ENCODE measurements at regions not wholly inside any gene's neighbourhood (a gene's known extent, or its start where the extent isn't known, plus 50 kb on each side); places are given as distances from the start of the nearest gene placed in this dataset.

GRCh38 chr3:106010829-106011228 is 142.0 kb upstream of the CBLB start:
- TF ChIP-seq CTCF (IDR thresholded peaks at IDR 0.05; ENCODE audit: low read depth, low read length, missing control alignments): no peak
- H3K4me3 ChIP-seq (replicated peaks; ENCODE audit: low read depth, low read length): no peak overlapping the region
- DNase-seq (ENCODE audit: extremely low read depth, low read depth): no peak

GRCh38 chr3:106013971-106014370 is 145.2 kb upstream of the CBLB start:
- no peak overlapping the region for H3K4me3 ChIP-seq (replicated peaks; ENCODE audit: low read depth, low read length)
- no peak for TF ChIP-seq CTCF (IDR thresholded peaks at IDR 0.05; ENCODE audit: low read depth, low read length, missing control alignments)
- peak; percentile 58 for DNase-seq (ENCODE audit: extremely low read depth, low read depth)

- no peak for TF ChIP-seq CTCF (IDR thresholded peaks at IDR 0.05; ENCODE audit: low read depth, low read length, missing control alignments)
- H3K4me3 ChIP-seq (replicated peaks; ENCODE audit: low read depth, low read length): no peak overlapping the region
- no peak for DNase-seq (ENCODE audit: extremely low read depth, low read depth)
Measured at GRCh38 chr3:106014518-106014917, 145.7 kb upstream of the CBLB start.

- no peak for TF ChIP-seq CTCF (IDR thresholded peaks at IDR 0.05; ENCODE audit: low read depth, low read length, missing control alignments)
- no peak overlapping the region for H3K4me3 ChIP-seq (replicated peaks; ENCODE audit: low read depth, low read length)
- DNase-seq (ENCODE audit: extremely low read depth, low read depth): no peak
Measured at GRCh38 chr3:106014971-106015370, 146.2 kb upstream of the CBLB start.

- no peak for TF ChIP-seq CTCF (IDR thresholded peaks at IDR 0.05; ENCODE audit: low read depth, low read length, missing control alignments)
- DNase-seq (ENCODE audit: extremely low read depth, low read depth): no peak
- H3K4me3 ChIP-seq (replicated peaks; ENCODE audit: low read depth, low read length): no peak overlapping the region
Measured at GRCh38 chr3:106018102-106018501, 149.3 kb upstream of the CBLB start.

GRCh38 chr3:106018929-106019550 is 150.2 kb upstream of the CBLB start:
- no peak for TF ChIP-seq CTCF (IDR thresholded peaks at IDR 0.05; ENCODE audit: low read depth, low read length, missing control alignments)
- no peak overlapping the region for H3K4me3 ChIP-seq (replicated peaks; ENCODE audit: low read depth, low read length)
- DNase-seq (ENCODE audit: extremely low read depth, low read depth): no peak

- no peak for TF ChIP-seq CTCF (IDR thresholded peaks at IDR 0.05; ENCODE audit: low read depth, low read length, missing control alignments)
- no peak overlapping the region for H3K4me3 ChIP-seq (replicated peaks; ENCODE audit: low read depth, low read length)
- no peak for DNase-seq (ENCODE audit: extremely low read depth, low read depth)
Measured at GRCh38 chr3:106022913-106023312, 154.1 kb upstream of the CBLB start.

Measured in HFF-Myc (cell line).